IPS DF 4.7 (cell line): ENCODE measurements at regions not wholly inside any gene's neighbourhood (a gene's known extent, or its start where the extent isn't known, plus 50 kb on each side); places are given as distances from the start of the nearest gene placed in this dataset.
"Not testable (repeated sequence)": the region's sequence is repeated elsewhere in the genome, so short reads cannot be mapped to it uniquely, and the experiment has no call there.

Experiments
- DNase-seq: peaks from one replicate; pipeline ENCODE4 v3.0.0-alpha.2; 2013; ENCODE audit warnings: low spot score; ENCODE audit errors: extremely low read depth

GRCh38 chr1:146283527-146283880 lies 54.7 kb upstream of the NOTCH2NLA start:
- not testable (repeated sequence) for DNase-seq

- not testable (repeated sequence) for DNase-seq
These were observed 54.1 kb upstream of the NOTCH2NLA start for GRCh38 chr1:146282807-146283526.

GRCh38 chr1:146281522-146281921 lies 52.7 kb upstream of the NOTCH2NLA start:
- not testable (repeated sequence) for DNase-seq

- not testable (repeated sequence) for DNase-seq
These were observed 49.9 kb upstream of the NOTCH2NLA start for GRCh38 chr1:146278758-146279157.
